ENCODE measurements at regions not wholly inside any gene's neighbourhood (a gene's known extent, or its start where the extent isn't known, plus 50 kb on each side); places are given as distances from the start of the nearest gene placed in this dataset.

- Histone ChIP-seq H3K36me3 (no peaks in the 10 kb centered on the region), H3K27ac (peak overlapping the region in 7 of 8 donors; percentile 12 to 82 (median 65)), H3K9me3 (peaks cover 0 to 8% (median 0%) of the 10 kb centered on the region in 8 donors), H3K4me3 (peak overlapping the region in 1 of 8 donors; percentile 26), H3K27me3 (replicated peaks in 1 of 7) (no peaks in the 10 kb centered on the region), H3K4me1 (no peaks in the 10 kb centered on the region)
- TF ChIP-seq POLR2A (IDR thresholded peaks at IDR 0.05) (no peak), POLR2AphosphoS5 (IDR thresholded peaks at IDR 0.05) (no peak), CTCF (IDR thresholded peaks at IDR 0.05 in 8 of 11, conservative IDR thresholded peaks at IDR 0.05 in 3 of 11) (no peak)
- no peak for DNase-seq
- WGBS, 5 donors: 34 to 58% (median 48%) methylated on average over 3 of the region's 3 CpGs
- intact Hi-C loops (cut with DNase I; ENCODE audit: low total_unique reads): no loop called here
Observed at GRCh38 chr13:108368250-108368905, 98.9 kb downstream of the TNFSF13B start.

- Histone ChIP-seq H3K36me3 (no peaks in the 10 kb centered on the region), H3K9me3 (peaks cover 0 to 8% (median 0%) of the 10 kb centered on the region in 8 donors), H3K27ac (peak overlapping the region in 5 of 8 donors; percentile 12 to 82 (median 73)), H3K27me3 (replicated peaks in 1 of 7) (no peaks in the 10 kb centered on the region), H3K4me1 (no peaks in the 10 kb centered on the region), H3K4me3 (no peak overlapping the region)
- DNase-seq: no peak
- TF ChIP-seq POLR2AphosphoS5 (IDR thresholded peaks at IDR 0.05) (no peak), POLR2A (IDR thresholded peaks at IDR 0.05) (no peak), CTCF (IDR thresholded peaks at IDR 0.05 in 8 of 11, conservative IDR thresholded peaks at IDR 0.05 in 3 of 11) (no peak)
- intact Hi-C loops (cut with DNase I; ENCODE audit: low total_unique reads): no loop called here
Observed at GRCh38 chr13:108369412-108369811, 99.9 kb downstream of the TNFSF13B start.

- H3K9me3 ChIP-seq: peaks cover 0 to 12% (median 0%) of the 10 kb centered on the region in 8 donors
- no peaks in the 10 kb centered on the region for H3K27me3 ChIP-seq (replicated peaks in 1 of 7)
- no peak for DNase-seq
- intact Hi-C loops (cut with DNase I; ENCODE audit: low total_unique reads): no loop called here
- H3K36me3 ChIP-seq: no peaks in the 10 kb centered on the region
- H3K4me1 ChIP-seq: no peaks in the 10 kb centered on the region
- H3K4me3 ChIP-seq: no peak overlapping the region
- no peak overlapping the region for H3K27ac ChIP-seq
- WGBS, 5 donors: 68 to 81% (median 77%) methylated on average over 2 of the region's 2 CpGs
- TF ChIP-seq POLR2A (IDR thresholded peaks at IDR 0.05): no peak
- TF ChIP-seq POLR2AphosphoS5 (IDR thresholded peaks at IDR 0.05): no peak
- TF ChIP-seq CTCF (IDR thresholded peaks at IDR 0.05 in 8 of 11, conservative IDR thresholded peaks at IDR 0.05 in 3 of 11): no peak
Observed at GRCh38 chr13:108375034-108375433, 105.5 kb downstream of the TNFSF13B start.

- H3K36me3 ChIP-seq: no peaks in the 10 kb centered on the region
- intact Hi-C loops (cut with DNase I; ENCODE audit: low total_unique reads): no loop called here
- H3K4me1 ChIP-seq: no peaks in the 10 kb centered on the region
- no peak overlapping the region for H3K27ac ChIP-seq
- no peak for DNase-seq
- 92 to 95% (median 93%) methylated on average over 2 of the region's 2 CpGs for WGBS, 5 donors
- H3K9me3 ChIP-seq: peaks cover 0 to 13% (median 0%) of the 10 kb centered on the region in 8 donors
- no peak overlapping the region for H3K4me3 ChIP-seq
- H3K27me3 ChIP-seq (replicated peaks in 1 of 7): no peaks in the 10 kb centered on the region
- no peak for TF ChIP-seq CTCF (IDR thresholded peaks at IDR 0.05 in 8 of 11, conservative IDR thresholded peaks at IDR 0.05 in 3 of 11)
- TF ChIP-seq POLR2AphosphoS5 (IDR thresholded peaks at IDR 0.05): no peak
- TF ChIP-seq POLR2A (IDR thresholded peaks at IDR 0.05): no peak
Observed at GRCh38 chr13:108375772-108376171, 106.3 kb downstream of the TNFSF13B start.

All from spleen (tissue), 11 donors.